GM13976 (cell line): ENCODE measurements at regions not wholly inside any gene's neighbourhood (a gene's known extent, or its start where the extent isn't known, plus 50 kb on each side); places are given as distances from the start of the nearest gene placed in this dataset.
"Not testable (repeated sequence)": the region's sequence is repeated elsewhere in the genome, so short reads cannot be mapped to it uniquely, and the experiment has no call there.

Experiments used
- DNase-seq: peaks from one replicate; pipeline ENCODE4 v3.0.0; 2012; ENCODE audit warnings: low spot score
- in situ Hi-C: fragments of 300-500 bp; cut with MboI; formaldehyde crosslinking; loops from one replicate; pipeline ENCODE4 v1.12.0; 2022; ENCODE audit warnings: low sequenced_read_pairs, mixed read lengths, inconsistent platforms; ENCODE audit not compliant: unreplicated experiment
- TF ChIP-seq, protein P1 (sequence below): IDR thresholded peaks from 2 replicates; pipeline ENCODE4 v1.5.1; 2012; ENCODE audit warnings: borderline replicate concordance, mild to moderate bottlenecking; ENCODE audit not compliant: insufficient read depth; ENCODE audit errors: extremely low read depth, missing control alignments, control extremely low read depth

DNA sequence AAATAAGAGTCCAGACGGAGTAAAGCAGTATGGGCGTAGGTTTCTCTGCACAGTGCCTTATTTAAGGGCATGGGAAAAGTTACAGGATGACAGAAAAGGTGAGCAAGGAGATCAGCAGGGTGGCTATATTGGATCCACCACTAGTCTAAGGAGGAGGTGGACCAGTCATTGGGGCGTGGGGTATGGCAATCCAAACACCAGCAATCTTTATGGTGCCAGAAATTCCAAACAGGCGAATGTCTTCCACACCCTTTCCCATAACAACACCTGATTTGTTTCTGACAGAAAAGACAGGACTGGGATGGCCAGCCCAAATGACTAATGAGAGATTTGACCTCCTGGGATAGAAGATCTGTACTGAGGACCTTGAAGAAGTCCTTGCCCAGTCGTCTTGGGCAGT is 181.8 kb upstream of the MBL2 start:
- no peak for DNase-seq
- TF ChIP-seq, protein P1, sequence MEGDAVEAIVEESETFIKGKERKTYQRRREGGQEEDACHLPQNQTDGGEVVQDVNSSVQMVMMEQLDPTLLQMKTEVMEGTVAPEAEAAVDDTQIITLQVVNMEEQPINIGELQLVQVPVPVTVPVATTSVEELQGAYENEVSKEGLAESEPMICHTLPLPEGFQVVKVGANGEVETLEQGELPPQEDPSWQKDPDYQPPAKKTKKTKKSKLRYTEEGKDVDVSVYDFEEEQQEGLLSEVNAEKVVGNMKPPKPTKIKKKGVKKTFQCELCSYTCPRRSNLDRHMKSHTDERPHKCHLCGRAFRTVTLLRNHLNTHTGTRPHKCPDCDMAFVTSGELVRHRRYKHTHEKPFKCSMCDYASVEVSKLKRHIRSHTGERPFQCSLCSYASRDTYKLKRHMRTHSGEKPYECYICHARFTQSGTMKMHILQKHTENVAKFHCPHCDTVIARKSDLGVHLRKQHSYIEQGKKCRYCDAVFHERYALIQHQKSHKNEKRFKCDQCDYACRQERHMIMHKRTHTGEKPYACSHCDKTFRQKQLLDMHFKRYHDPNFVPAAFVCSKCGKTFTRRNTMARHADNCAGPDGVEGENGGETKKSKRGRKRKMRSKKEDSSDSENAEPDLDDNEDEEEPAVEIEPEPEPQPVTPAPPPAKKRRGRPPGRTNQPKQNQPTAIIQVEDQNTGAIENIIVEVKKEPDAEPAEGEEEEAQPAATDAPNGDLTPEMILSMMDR, result no peak
- in situ Hi-C loops, result no loop called here

DNA sequence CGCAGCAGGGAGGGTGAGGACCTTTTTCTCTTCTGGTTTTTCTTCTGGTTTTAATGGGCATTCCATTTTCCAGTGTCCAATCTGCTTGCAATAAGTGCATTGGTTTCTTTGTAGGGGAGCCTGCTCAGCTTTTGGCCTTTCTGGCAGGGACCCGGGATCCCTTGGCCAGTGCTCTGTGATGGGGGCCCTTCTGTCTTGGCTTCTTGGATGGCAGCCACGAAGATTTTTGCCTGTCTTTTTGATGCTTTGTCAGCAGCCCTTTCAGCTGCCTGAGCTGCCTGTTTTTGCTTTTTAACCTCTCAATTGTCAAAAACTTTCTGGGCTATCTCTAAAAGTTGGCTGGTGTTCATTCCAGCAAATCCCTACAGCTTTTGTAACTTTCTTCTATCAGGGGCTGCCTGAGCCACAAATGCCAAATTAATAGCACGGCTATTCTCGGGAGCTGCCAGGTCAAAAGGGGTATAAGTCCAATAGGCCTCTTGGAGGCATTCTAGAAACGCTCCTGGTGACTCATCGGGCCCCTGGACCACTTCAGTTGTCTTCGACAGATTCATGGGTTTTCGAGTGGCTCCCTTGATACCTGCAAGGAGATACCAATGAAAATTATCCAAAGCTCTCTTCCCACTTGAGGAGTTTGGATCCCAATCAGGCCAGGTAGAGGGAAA is 179.9 kb upstream of the MBL2 start:
- TF ChIP-seq, protein P1, result no peak
- in situ Hi-C loops, result no loop called here
- DNase-seq, result no peak

DNA sequence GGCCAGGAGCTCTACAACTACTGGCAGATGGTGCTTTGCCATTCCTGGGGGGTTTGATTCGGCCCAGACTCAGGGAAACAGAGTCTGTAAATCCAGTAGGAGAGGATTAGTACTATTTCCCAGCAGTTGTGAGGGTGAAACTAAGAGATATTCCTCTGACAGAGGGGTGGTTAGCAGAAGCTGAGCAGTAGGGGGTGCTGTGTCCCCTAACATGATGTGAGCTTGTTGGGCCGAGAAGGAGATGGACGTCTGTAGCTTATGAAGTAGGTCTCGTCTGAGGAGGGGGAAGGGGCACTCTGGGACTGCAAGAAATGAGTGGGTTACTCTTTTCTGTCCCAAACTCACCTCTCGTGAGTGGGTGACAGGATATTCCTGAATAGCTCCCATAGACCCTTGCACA is 179.2 kb upstream of the MBL2 start:
- in situ Hi-C loops, result no loop called here
- peak; percentile 56 for DNase-seq
- TF ChIP-seq, protein P1, result peak; percentile 59

DNA sequence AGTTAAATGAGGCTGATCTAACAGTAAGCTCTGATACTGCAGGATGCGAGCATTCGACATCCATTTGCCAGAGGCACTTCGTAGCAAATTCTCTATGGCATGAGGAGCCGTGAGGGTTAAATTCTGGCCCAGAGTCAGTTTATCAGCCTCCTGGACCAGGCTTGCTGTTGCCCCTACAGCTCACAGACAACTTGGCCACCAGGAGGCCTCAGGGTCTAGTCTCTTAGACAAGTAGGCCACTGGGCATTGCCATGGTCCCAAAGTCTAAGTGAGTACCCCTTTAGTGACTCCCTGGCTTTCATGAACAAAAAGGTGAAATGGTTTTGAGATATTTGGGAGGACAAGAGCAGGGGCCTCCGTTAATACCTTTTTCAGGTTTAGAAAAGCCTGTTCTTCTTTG is 178.0 kb upstream of the MBL2 start:
- in situ Hi-C loops, result no loop called here
- no peak for DNase-seq
- TF ChIP-seq, protein P1, result no peak

DNA sequence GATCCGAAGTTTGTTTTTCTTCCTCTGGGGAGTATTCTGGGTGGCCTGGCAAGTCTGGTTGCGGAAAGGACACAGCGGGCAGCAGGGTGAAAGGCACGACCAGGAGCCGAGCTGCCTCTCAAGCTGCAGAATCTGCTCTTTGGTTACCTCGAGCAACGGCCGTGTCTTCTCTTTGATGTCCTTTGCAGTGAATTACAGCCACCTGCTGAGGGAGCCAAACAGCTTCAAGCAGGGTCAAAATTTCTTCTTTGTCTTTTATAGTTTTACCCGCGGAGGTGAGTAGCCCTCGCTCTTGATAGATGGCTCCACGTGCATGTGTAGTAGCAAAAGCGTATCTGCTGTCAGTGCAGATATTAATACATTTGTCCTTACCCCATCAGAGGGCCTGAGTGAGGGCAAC is 177.3 kb upstream of the MBL2 start:
- DNase-seq, result no peak
- TF ChIP-seq, protein P1, result no peak
- in situ Hi-C loops, result no loop called here

DNA sequence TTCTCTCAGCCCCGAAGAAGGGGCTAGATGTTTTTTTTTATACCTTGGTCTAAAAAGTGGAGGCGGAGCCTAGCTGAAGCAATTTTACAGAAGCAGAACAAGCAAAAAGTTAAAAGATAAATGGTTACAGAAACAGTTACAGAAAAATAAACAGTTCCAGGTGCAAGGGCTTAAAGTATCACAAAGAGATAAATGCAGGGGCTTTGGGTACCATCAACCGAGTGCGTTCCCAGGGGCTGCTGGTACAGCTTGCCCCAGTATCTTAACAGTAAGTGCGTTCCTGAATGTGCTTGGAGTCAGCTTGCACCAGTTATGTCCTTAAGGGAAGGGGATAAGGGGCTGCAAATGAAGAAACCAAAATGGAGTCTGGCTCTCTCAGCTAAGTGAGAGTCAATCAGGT is 173.9 kb upstream of the MBL2 start:
- no peak for DNase-seq
- in situ Hi-C loops, result no loop called here
- TF ChIP-seq, protein P1, result no peak

DNA sequence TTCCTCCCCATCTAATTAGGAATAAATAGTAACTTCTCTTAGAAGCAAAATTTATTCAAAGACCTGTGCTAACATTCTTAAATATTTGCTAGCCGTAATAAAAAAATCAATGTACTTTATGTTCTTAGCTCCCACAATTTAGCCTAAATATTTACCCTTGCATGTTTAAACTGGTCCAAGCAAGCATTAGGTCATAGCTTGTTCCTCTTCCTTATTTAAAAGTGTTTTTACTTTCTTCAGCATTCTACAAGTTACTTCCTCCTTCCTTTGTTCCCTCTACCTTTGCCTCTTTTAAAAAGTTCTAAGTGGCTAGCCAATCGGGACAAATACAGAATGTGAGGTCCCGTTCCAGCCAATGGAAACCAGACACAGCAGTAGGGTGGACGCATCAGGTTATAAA is 172.9 kb upstream of the MBL2 start:
- in situ Hi-C loops, DNase-seq: not testable (repeated sequence)
